ENCODE measurements at regions not wholly inside any gene's neighbourhood (a gene's known extent, or its start where the extent isn't known, plus 50 kb on each side); places are given as distances from the start of the nearest gene placed in this dataset.

DNA sequence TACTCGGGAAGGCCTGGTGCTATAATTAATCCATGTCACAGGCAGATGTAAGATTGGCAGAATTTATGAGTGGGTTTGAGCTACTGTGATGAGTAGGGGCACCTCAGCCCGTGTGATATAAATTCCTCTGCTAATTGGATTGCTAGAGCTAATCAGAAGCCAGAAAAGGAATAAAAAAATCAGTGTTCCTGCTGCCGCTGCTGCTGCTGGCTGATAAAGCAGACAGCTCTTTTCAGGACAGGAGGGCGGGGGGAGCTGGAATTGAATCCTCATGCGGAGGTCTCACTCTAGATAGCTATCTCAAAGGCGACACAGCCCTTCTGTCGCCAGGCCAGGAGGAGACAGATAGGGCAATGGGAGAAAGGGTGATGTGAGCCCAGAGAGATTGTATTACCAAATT lies 182.7 kb upstream of the ZFHX3 start:
- TF ChIP-seq RARB (CRISPR knock-in tag; IDR thresholded peaks at IDR 0.05) (no peak), PATZ1 (CRISPR knock-in tag; IDR thresholded peaks at IDR 0.05; ENCODE audit: borderline replicate concordance) (no peak), SNAI2 (CRISPR knock-in tag; IDR thresholded peaks at IDR 0.05) (no peak)

All from SK-N-SH treated with all-trans-retinoic acid at 6 μM for 48 hours (cell line).